Hippocampal formation (tissue), 2 donors: ENCODE measurements at regions not wholly inside any gene's neighbourhood (a gene's known extent, or its start where the extent isn't known, plus 50 kb on each side); places are given as distances from the start of the nearest gene placed in this dataset.
"Not testable (repeated sequence)": the region's sequence is repeated elsewhere in the genome, so short reads cannot be mapped to it uniquely, and the experiment has no call there.

ENCODE experiments used
- DNase-seq, 2 donors: peaks; one replicate each; lab custom pipeline; 2025; lab: John Stamatoyannopoulos, UW

GRCh38 chr10:124213471-124213870 is 120.1 kb upstream of the CHST15 start:
- no peak for DNase-seq

GRCh38 chr10:124212702-124213101 is 119.3 kb upstream of the CHST15 start:
- DNase-seq = no peak

GRCh38 chr10:124211921-124212320 is 118.5 kb upstream of the CHST15 start:
- no peak for DNase-seq

DNA sequence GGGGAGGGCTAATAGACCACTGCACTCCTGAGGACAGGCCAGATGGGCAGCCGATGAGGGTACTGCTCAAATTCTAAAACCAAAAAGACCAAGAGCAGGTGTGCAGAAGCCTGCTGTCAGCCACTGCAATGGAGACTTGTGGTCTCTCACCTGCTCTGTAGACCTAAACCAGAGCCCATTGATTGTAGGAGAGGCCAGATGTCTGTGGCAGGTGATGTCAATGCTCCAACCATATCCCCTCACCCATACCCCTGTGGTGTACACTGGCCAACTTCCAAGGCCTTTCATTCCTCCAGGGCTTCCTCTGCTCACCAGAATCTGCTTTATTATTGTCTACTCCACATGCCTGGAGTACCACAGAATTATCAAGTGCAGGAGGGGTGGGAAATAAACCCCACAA is 116.9 kb upstream of the CHST15 start:
- DNase-seq = no peak

- DNase-seq = no peak
Measured at GRCh38 chr10:124207391-124207790, 114.0 kb upstream of the CHST15 start.

DNA sequence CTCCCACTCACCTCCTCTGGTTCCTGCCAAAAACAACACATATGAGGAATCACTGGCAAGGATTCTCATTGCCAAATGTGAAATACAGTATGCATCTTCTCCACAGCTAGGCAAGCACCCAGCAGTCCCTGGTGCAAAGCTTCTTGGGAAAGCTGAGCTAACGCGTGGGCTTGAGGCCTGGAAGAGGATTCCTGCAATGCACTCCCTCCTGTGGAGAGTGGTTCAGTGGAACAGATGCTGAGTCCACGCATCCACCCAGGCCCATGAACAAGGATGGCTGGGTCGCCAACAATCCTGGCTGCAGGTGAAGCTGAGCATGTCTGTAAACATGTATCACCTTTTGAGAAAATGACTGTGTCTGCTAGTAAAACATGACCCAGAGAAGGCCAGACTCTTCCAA is 113.2 kb upstream of the CHST15 start:
- DNase-seq = no peak

GRCh38 chr10:124205432-124205831 is 112.0 kb upstream of the CHST15 start:
- DNase-seq = no peak

DNA sequence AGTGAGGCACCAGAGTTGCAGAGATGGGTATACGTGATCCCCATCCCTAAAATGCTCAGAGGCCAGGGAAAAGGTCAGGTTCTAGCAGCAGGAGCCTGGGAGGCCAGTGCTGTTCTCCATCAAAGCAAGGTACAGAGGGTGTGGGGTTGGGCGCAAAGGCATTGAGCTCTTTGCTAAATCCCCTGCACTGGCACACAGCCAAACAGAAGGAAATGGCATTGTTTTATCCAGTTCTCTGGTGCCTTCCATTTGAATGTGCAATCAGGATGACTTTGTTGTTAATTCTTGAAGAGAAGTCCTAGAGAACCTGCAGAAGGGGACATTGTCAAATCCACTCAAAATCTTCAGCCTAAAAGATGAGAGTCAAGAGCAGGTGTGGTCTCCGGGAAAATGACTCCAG is 111.3 kb upstream of the CHST15 start:
- DNase-seq = no peak

DNA sequence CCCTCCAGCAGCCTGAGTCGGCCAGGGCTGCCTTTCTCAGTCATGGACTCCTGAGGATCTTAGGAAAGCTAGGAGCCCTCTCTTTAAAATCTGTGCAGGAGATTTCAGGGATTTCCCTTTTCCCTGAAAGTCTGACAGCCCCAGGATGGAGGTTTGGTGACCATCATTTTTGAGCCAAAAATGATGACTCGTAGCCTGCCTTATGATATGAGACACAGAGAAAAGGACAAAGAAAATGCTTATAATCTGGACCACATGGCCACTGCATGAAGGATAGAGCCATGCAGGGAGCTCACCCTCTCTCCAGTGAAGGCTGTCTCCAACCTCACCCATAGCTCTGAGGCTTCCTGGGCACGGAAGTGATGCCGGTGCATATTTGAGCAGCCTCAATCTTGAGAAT is 106.6 kb upstream of the CHST15 start:
- no peak for DNase-seq

GRCh38 chr10:124198871-124199270 is 105.5 kb upstream of the CHST15 start:
- DNase-seq = no peak

DNA sequence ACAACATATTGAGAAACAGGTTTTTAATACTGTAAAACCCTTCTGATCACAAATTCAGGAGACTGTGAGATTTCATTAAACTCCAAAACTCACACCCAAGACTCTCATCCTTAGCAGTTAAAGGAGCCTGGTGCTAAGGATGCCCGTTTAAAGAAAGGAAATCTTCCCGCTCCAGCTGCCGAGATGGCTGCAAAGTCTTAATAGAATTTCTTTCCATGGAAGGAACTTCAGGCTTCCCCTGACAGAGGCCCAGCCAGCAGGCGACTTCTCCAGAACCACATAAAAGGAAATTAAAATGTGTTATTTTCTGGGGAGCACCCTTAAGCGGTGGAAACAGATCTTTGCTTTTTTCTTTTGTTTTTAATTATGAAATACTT is 104.7 kb upstream of the CHST15 start:
- no peak for DNase-seq

GRCh38 chr10:124197371-124198124 is 104.2 kb upstream of the CHST15 start:
- DNase-seq = peak; percentile 47 to 49

- no peak for DNase-seq
Measured at GRCh38 chr10:124196659-124197058, 103.3 kb upstream of the CHST15 start.

DNA sequence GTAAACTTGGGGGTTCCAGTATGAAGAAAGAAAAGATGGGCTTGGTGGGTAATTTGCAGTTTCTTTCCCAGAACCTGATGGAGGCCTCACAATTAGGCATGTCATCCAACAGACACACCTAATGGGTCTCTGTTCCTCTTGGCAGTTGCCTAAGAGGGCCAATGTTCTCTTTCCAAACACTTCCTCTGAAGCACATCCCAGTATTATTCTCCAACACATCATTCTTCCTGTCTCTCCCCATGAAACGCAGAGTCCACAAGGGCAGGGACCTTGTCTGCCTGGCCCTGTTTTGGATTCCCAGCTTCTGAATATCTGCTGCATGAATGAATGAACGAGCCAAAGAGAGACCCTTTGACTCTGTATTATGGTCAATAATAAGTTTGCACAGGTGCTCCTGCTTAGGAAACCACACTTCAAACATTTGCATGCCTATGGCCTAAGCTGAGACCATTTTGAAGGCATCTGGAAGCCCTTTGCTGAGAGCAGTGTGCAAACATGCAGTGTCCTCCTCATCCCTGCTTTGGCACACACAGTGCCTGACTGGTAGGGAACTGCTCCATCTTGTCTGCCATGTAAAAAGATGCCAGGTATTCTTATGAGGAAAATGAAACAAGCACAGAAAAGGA is 100.9 kb upstream of the CHST15 start:
- no peak for DNase-seq

DNA sequence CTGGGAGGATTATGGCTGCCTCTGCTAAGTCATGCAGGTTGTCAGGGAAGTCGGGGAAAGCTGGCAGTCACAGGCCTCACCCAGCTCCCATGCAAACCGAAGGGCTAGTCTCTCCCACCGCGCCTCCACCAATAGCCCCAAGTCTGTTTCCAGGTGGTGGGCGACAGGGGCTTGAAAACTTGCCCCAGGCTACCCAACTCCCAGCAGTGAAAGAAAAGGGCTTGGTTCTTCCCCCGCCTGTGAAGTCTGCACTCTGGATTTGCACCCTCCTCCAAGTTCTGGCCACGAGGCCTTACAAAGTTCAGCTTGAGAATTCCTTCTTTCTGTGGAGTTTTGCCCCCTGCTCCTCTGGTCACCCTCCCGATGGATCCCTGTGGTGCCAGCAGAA is 99.9 kb upstream of the CHST15 start:
- no peak for DNase-seq

DNA sequence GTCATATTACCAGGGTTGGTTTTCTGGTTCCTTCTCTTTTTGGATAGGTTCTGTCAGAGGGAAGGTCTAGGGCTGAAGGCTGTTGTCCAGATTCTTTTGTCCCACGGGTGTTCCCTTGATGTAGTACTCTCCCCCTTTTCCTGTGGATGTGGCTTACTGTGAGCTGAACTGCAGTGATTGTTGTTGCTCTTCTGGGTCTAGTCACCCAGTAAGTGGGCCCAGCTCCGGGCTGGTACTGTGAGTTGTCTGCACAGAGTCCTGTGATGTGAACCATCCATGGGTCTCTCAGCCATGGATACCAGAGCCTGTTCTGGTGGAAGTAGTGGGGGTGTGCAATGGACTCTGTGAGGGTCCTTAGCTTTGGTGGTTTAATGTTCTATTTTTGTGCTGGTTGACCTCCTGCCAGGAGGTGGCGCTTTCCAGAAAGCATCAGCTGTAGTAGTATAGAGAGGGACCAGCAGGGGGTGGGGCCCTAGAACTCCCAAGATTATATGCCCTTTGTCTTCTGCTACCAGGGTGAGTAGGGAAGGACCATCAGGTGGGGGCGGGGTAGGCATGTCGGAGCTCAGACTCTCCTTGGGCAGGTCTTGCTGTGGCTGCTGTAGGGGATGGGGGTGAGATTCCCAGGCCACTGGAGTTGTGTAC is 99.4 kb upstream of the CHST15 start:
- DNase-seq = not testable (repeated sequence)

DNA sequence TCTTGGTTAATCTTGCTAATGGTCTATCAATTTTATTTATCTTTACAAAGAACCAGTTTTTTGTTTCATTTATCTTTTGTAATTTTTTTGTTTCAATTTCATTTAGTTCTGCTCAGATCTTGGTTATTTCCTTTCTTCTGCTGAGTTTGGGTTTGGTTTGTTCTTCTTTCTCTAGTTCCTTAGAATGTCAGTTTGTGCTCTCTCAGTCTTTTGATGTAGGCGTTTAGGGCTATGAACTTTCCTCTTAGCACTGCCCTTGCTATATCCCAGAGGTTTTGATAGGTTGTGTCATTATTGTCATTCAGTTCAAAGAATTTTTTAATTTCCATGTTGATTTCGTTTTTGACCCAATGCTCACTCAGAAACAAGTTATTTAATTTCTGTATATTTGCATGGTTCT is 97.1 kb upstream of the CHST15 start:
- not testable (repeated sequence) for DNase-seq

GRCh38 chr10:124186956-124187355 is 93.6 kb upstream of the CHST15 start:
- no peak for DNase-seq

DNA sequence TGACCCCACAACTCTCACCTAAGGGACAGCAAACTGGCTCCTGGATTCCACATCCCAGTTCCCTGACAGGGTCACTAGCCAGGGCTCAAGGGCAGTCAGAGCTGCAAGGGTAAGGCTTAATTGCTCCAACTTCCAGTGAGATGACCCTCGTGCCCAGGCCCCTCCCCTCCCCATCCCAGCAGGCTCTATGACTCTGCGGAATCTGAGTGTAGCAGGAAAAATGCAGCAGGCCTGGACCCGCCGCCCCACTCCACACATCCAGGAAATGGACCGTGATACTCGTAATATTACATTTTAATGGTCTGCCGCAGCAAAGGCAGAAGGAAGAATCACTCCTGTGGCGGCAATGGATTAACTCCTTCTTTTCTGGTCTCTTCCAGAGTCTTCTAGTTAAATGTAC is 91.7 kb upstream of the CHST15 start:
- DNase-seq = no peak

DNA sequence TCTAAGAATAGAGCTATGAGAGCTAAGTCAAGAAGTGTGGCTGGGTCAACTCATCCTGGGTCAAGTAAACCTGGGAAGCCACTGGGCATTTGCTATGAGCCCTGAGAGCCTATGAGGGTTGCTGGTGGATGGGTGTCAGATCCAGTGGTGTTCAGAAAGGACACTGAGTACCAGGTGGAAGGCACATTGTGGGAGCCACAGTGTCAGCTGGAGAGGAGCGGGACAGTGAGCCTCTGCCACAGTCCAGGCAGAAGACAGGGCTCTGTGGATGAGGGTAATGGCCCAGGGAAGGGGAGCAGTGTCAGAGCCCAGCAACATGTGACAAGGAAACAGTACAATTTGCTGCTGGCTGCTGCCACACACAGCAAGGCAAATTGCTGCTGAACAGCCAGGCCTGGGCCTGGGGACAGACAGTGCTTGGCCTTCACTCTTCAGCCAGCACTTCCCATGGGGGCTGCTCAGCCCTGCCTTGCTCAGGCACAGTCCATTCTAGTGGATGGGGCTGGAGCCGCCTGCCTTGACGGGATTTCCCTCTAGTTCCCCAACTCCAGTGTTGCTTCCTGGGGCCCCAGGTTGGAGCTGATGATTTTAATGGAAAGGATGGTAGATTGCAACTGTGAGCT is 90.9 kb upstream of the CHST15 start:
- no peak for DNase-seq

GRCh38 chr10:124183617-124184016 is 90.2 kb upstream of the CHST15 start:
- DNase-seq = no peak

DNA sequence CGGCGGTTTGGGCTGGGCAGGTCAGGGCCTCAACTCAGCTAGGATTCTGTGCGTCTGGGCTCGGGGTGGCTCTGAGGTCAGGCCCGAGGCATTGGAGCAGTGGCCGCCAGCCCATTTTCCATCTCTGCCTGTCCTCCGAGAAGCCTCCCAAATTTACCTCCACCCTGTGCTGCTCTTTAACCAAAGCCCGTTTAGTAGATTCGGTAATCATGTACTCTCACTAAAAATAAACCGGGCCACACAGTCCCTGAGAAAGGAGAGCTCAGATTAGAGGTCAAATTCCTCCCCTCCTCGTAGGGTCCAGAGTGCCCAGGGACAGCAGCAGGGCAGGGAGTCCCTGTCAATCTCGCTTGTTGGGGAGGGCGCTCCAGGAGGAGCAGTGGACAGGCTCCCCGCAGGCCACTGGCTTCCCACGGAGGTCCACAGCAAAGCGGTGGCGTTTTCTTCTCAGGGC is 88.7 kb upstream of the CHST15 start:
- DNase-seq = no peak

DNA sequence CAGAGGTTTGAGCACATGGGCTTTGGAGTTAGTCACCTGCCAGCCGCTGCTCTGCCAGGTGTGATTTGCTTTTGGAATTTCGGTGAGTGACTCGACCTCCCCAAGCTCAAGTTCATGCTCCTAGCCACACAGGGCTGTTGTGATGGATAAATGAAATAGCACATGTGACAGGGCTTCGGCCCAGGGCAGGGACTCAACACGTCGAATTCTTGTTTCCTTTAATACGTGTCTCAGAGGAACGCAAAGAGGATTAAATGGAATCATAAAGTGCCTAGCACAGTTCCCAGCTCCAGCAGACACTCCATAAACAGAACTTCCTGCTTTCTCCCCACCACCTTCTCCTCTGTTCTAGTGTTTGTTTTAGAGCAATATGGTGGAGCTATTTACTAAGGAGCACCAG is 88.3 kb upstream of the CHST15 start:
- DNase-seq = no peak
